K562 (cell line): ENCODE measurements at regions not wholly inside any gene's neighbourhood (a gene's known extent, or its start where the extent isn't known, plus 50 kb on each side); places are given as distances from the start of the nearest gene placed in this dataset.

Experiments
- ATAC-seq: fragments of 200-7000 bp; cut with Tn5 transposase; 3 replicates; pipeline ENCODE4 v1.9.1; 2020; ENCODE audit warnings: moderate library complexity
- BruUV-seq: library from RNA; stranded (reverse); fragments of 400-500 nt; replicated peaks from 2 replicates; lab custom pipeline; 2021; lab: Mats Ljungman, UMichigan
- CTCF ChIA-PET: fragments of 300-600 bp; formaldehyde crosslinking; extraction: SDS; loops from one replicate; lab custom pipeline; 2021; ENCODE audit warnings: low intra/inter-chr PET ratio; lab: Yijun Ruan, JAX
- POLR2A ChIA-PET: fragments of 300-600, 350-650 bp; sonication (Branson Sonifier 250); formaldehyde crosslinking; extraction: SDS; loops from one replicate; lab custom pipeline; 2021; ENCODE audit warnings: antibody characterized with exemption, inconsistent platforms; lab: Yijun Ruan, JAX
- DNase-seq, 4 experiments: peaks; one replicate each; pipeline versions ENCODE4 v3.0.0 to v3.0.0-alpha.2; 2011 to 2018; ENCODE audit warnings: low spot score in 3 of 4, mixed read lengths in 3 of 4; ENCODE audit errors: extremely low read depth in 1 of 4
- FAIRE-seq: peaks from 2 replicates; lab custom pipeline; 2011; peaks lifted over from hg19 to GRCh38; lab: Jason Lieb, UNC
- H2AFZ ChIP-seq: 2 replicates; pipeline ENCODE4 v1.6.0; 2011; ENCODE audit warnings: low read depth, low read length, control low read depth, inconsistent platforms
- H3K27ac ChIP-seq: fragments of 200-600 bp; 3 replicates; pipeline ENCODE4 v1.8.0; 2011; ENCODE audit warnings: low read depth, mild to moderate bottlenecking, control low read depth, inconsistent platforms, low read length, moderate library complexity, mixed read lengths; ENCODE audit errors: extremely low read depth
- H3K27me3 ChIP-seq, 2 experiments: fragments of 300-600 bp in 1 of 2; 2 replicates in 1 of 2; 3 replicates in 1 of 2; pipeline versions ENCODE4 v1.6.0 to v1.8.0; 2011; ENCODE audit warnings: inconsistent platforms in 2 of 2, low read length in 2 of 2, mild to moderate bottlenecking in 1 of 2, mixed read lengths in 1 of 2, moderate library complexity in 1 of 2; ENCODE audit not compliant: control insufficient read depth in 2 of 2, insufficient read depth in 2 of 2
- H3K36me3 ChIP-seq: fragments of 300-600 bp; 3 replicates; pipeline ENCODE4 v1.8.0; 2011; ENCODE audit warnings: mild to moderate bottlenecking, low read length, inconsistent platforms; ENCODE audit not compliant: control insufficient read depth, insufficient read depth
- H3K4me1 ChIP-seq, 2 experiments: fragments of 200-600 bp in 1 of 2; replicated peaks in 1 of 2; 2 replicates in 1 of 2; 3 replicates in 1 of 2; pipeline versions ENCODE4 v1.5.1 to v1.8.0; 2011; ENCODE audit warnings: inconsistent platforms in 2 of 2, low read length in 2 of 2, mild to moderate bottlenecking in 1 of 2, mixed read lengths in 1 of 2, moderate library complexity in 1 of 2; ENCODE audit not compliant: control insufficient read depth in 2 of 2, insufficient read depth in 2 of 2
- H3K4me2 ChIP-seq: 2 replicates; pipeline ENCODE4 v1.6.1; 2011; ENCODE audit warnings: low read length, control low read depth, inconsistent platforms, mixed read lengths; ENCODE audit not compliant: insufficient read depth
- H3K4me3 ChIP-seq: fragments of 200-600 bp; sonication (generic), shearing (Covaris generic); 2 replicates; pipeline ENCODE4 v1.5.1; 2016; ENCODE audit warnings: control low read depth, inconsistent platforms
- H3K79me2 ChIP-seq: fragments of 200-600 bp; 3 replicates; pipeline ENCODE4 v1.8.0; 2011; ENCODE audit warnings: low read length, inconsistent platforms; ENCODE audit not compliant: control insufficient read depth, insufficient read depth
- H3K9ac ChIP-seq, 2 experiments: 2 replicates each; pipeline versions ENCODE4 v1.6.0 to v1.6.1; 2011; ENCODE audit warnings: low read depth in 2 of 2, low read length in 2 of 2, control low read depth in 1 of 2, inconsistent platforms in 1 of 2, mild to moderate bottlenecking in 1 of 2, mixed read lengths in 1 of 2; ENCODE audit not compliant: insufficient read depth in 1 of 2
- H3K9me1 ChIP-seq: one replicate; pipeline ENCODE4 v1.6.0; 2011; ENCODE audit warnings: inconsistent platforms, mild to moderate bottlenecking, low read length, moderate library complexity; ENCODE audit not compliant: control insufficient read depth, insufficient read depth
- H3K9me3 ChIP-seq: replicated peaks from 2 replicates; pipeline ENCODE4 v1.5.1; 2011; ENCODE audit warnings: low read depth, low read length, inconsistent platforms; ENCODE audit not compliant: control insufficient read depth, insufficient read depth
- H4K20me1 ChIP-seq: replicated peaks from 2 replicates; pipeline ENCODE4 v1.6.1; 2011; ENCODE audit warnings: low read length, inconsistent platforms, mixed read lengths; ENCODE audit not compliant: control insufficient read depth, insufficient read depth
- CEBPZ ChIP-seq: fragments of 150-350 bp; IDR thresholded peaks from 2 replicates; pipeline ENCODE4 v1.6.1; 2014; ENCODE audit warnings: low read depth, mild to moderate bottlenecking, low read length, borderline replicate concordance
- E2F1 ChIP-seq: sonication (generic); formaldehyde crosslinking; IDR thresholded peaks from 2 replicates; pipeline ENCODE4 v1.8.1; 2023; ENCODE audit warnings: mild to moderate bottlenecking, missing genetic modification reagents, moderate library complexity
- E2F8 ChIP-seq: fragments of 450-650 bp; IDR thresholded peaks from 2 replicates; pipeline ENCODE4 v1.7.1; 2018; ENCODE audit warnings: mild to moderate bottlenecking, low read depth; ENCODE audit not compliant: partially characterized antibody
- GTF2F1 ChIP-seq: IDR thresholded peaks from 2 replicates; pipeline ENCODE4 v1.6.1; 2011; ENCODE audit warnings: low read depth, low read length, improper control_type of control experiment
- HCFC1 ChIP-seq: IDR thresholded peaks from 2 replicates; pipeline ENCODE4 v1.6.1; 2012; ENCODE audit warnings: low read depth, low read length, improper control_type of control experiment
- HEY1 ChIP-seq: fragments of 250-450 bp; sonication (Bioruptor Pico); IDR thresholded peaks from 2 replicates; pipeline ENCODE4 v1.5.0; 2020; ENCODE audit warnings: mild to moderate bottlenecking, moderate library complexity, borderline replicate concordance
- HNRNPUL1 ChIP-seq: fragments of 200-400 bp; formaldehyde crosslinking; IDR thresholded peaks from 2 replicates; pipeline ENCODE4 v1.6.1; 2017; ENCODE audit warnings: low read length
- JUNB ChIP-seq: fragments of 450-650 bp; formaldehyde crosslinking; conservative IDR thresholded peaks from 2 replicates; pipeline ENCODE4 v1.4.0; 2020; ENCODE audit warnings: mild to moderate bottlenecking
- NR0B1 ChIP-seq: fragments of 450-650 bp; IDR thresholded peaks from one replicate; pipeline ENCODE4 v1.6.1; 2018; ENCODE audit warnings: mild to moderate bottlenecking, moderate library complexity; ENCODE audit not compliant: partially characterized antibody
- NR1H2 ChIP-seq: sonication (generic); formaldehyde crosslinking; IDR thresholded peaks from 2 replicates; pipeline ENCODE4 v1.4.0; 2020; ENCODE audit warnings: mild to moderate bottlenecking, missing genetic modification reagents
- SP2 ChIP-seq: IDR thresholded peaks from 2 replicates; pipeline ENCODE4 v1.6.1; 2011; ENCODE audit warnings: mild to moderate bottlenecking, low read depth, low read length, moderate library complexity; ENCODE audit not compliant: poor library complexity, severe bottlenecking; ENCODE audit errors: extremely low read depth
- ZNF507 ChIP-seq: conservative IDR thresholded peaks from 2 replicates; pipeline ENCODE4 v1.6.1; 2017; ENCODE audit warnings: missing genetic modification characterization, missing compliant biosample characterization
- ZNF75A ChIP-seq: fragments of 450-650 bp; formaldehyde crosslinking; IDR thresholded peaks from 2 replicates; pipeline ENCODE4 v1.4.0; 2020; ENCODE audit warnings: mild to moderate bottlenecking
- WGBS: fragments of 100-300 bp; shearing (Covaris generic); methylation state at CpG from one replicate; pipeline ENCODE4 v1.1.6; 2016; ENCODE audit warnings: low coverage, mixed read lengths; ENCODE audit not compliant: insufficient coverage; ENCODE audit errors: missing lambda C conversion rate; 5-methylcytosine and 5-hydroxymethylcytosine counted together
- in situ Hi-C: fragments of 300-500 bp; cut with MboI; formaldehyde crosslinking; loops from 4 replicates; pipeline ENCODE4 v1.15.0; 2018; ENCODE audit warnings: inconsistent platforms, mixed read lengths
- intact Hi-C: fragments of 100-400 bp; cut with micrococcal nuclease; formaldehyde crosslinking; loops from 2 replicates; pipeline ENCODE4 v1.14.2; 2022

GRCh38 chr14:99345472-99345871 lies 73.5 kb upstream of the BCL11B start:
- BruUV-seq = no TSS peak
- no peaks in the 10 kb centered on the region for H3K36me3 ChIP-seq
- TF ChIP-seq JUNB (CRISPR knock-in tag) (no peak), GTF2F1 (no peak), ZNF507 (tag) (no peak), SP2 (no peak), HNRNPUL1 (no peak), NR1H2 (CRISPR knock-in tag) (no peak), E2F8 (no peak), E2F1 (no peak), CEBPZ (no peak), HEY1 (no peak), NR0B1 (no peak), ZNF75A (CRISPR knock-in tag) (no peak), HCFC1 (no peak)
- no peaks in the 10 kb centered on the region for H4K20me1 ChIP-seq
- CTCF ChIA-PET = no interaction called here
- no peaks in the 10 kb centered on the region; a peak in 1 of 5 replicates for H3K4me1 ChIP-seq
- no peak overlapping the region for H2AFZ ChIP-seq
- no peak for DNase-seq
- WGBS = 0% methylated on average over 4 of the region's 7 CpGs
- no peak overlapping the region for H3K9ac ChIP-seq
- H3K4me3 ChIP-seq = no peak overlapping the region
- H3K9me3 ChIP-seq = no peaks in the 10 kb centered on the region
- in situ Hi-C loops = no loop called here
- intact Hi-C loops = no loop called here
- POLR2A ChIA-PET = no interaction called here
- peaks cover 7 to 60% of the 10 kb centered on the region in 2 experiments; a peak in 4 of 5 replicates for H3K27me3 ChIP-seq
- no peak overlapping the region for H3K4me2 ChIP-seq
- no peak for FAIRE-seq
- no peak overlapping the region for H3K27ac ChIP-seq
- no peaks in the 10 kb centered on the region for H3K9me1 ChIP-seq
- H3K79me2 ChIP-seq = no peaks in the 10 kb centered on the region
- no peak for ATAC-seq
